ENCODE measurements at regions not wholly inside any gene's neighbourhood (a gene's known extent, or its start where the extent isn't known, plus 50 kb on each side); places are given as distances from the start of the nearest gene placed in this dataset.

DNA sequence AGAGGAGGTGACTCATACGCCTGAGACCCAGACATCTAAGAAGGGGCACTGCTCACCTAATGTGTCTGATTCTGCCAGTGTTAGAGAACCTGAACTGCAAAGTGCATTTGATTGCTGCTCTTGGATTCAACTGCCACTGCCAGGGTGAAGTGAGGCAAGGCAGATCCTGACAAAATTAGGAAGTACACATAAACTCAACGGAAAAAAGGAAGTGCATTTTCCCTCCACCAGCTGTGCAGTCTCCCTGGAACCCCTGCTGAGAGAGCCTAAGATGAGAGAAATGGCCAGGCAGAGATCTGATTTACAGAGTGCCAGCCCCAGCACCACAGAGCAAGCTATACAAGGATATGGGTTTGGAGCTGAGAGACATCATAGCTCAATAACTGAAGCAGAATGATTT lies 215.3 kb downstream of the SEC23A start:
- Histone ChIP-seq H3K36me3 (replicated peaks in 1 of 2; ENCODE audit: control insufficient read depth in 1 of 2, insufficient read depth in 2 of 2, low read length in 2 of 2) (no peaks in the 10 kb centered on the region), H4K20me1 (ENCODE audit: insufficient read depth, low read length) (no peaks in the 10 kb centered on the region), H3K27ac (ENCODE audit: extremely low read length, insufficient read depth, low read length) (no peak overlapping the region), H3K4me3 (replicated peaks in 1 of 3; ENCODE audit: insufficient read depth in 1 of 3, low read depth in 2 of 3, low read length in 3 of 3) (no peak overlapping the region), H3K9me3 (ENCODE audit: low read length) (no peaks in the 10 kb centered on the region), H3K4me1 (ENCODE audit: insufficient read depth, low read length) (peaks cover 17% of the 10 kb centered on the region), H3K79me2 (ENCODE audit: insufficient read depth, low read length) (no peaks in the 10 kb centered on the region), H3K9ac (ENCODE audit: insufficient read depth, low read depth, low read length) (no peak overlapping the region), H3K27me3 (ENCODE audit: control insufficient read depth in 1 of 2, insufficient read depth in 2 of 2, low read length in 2 of 2) (no peaks in the 10 kb centered on the region), H2AFZ (ENCODE audit: low read length) (no peak overlapping the region), H3K4me2 (ENCODE audit: low read depth, low read length) (no peak overlapping the region)
- POLR2A ChIA-PET, result no interaction called here
- CTCF ChIA-PET (ENCODE audit: low intra/inter-chr PET ratio, low total read pairs), result no interaction called here
- WGBS (ENCODE audit: low lambda C conversion rate), result 5% methylated on average over 2 of the region's 2 CpGs
- in situ Hi-C loops (cut with HindIII; ENCODE audit: extremely low pct_ligation_motif_present, low pct_unique_long_range_greater_than_20kb), result no loop called here
- FAIRE-seq (no peak), ATAC-seq (no peak), DNase-seq (ENCODE audit: low spot score) (no peak)
- intact Hi-C loops (cut with micrococcal nuclease; ENCODE audit: unreplicated experiment), result no loop called here
- BruUV-seq (replicated peaks), result no TSS peak
- TF ChIP-seq MED8 (CRISPR knock-in tag; IDR thresholded peaks at IDR 0.05; ENCODE audit: insufficient replicate concordance) (no peak), ZNF761 (CRISPR knock-in tag; conservative IDR thresholded peaks at IDR 0.05) (no peak), HHEX (CRISPR knock-in tag; IDR thresholded peaks at IDR 0.05) (no peak)
- TF ChIP-seq, protein P1, sequence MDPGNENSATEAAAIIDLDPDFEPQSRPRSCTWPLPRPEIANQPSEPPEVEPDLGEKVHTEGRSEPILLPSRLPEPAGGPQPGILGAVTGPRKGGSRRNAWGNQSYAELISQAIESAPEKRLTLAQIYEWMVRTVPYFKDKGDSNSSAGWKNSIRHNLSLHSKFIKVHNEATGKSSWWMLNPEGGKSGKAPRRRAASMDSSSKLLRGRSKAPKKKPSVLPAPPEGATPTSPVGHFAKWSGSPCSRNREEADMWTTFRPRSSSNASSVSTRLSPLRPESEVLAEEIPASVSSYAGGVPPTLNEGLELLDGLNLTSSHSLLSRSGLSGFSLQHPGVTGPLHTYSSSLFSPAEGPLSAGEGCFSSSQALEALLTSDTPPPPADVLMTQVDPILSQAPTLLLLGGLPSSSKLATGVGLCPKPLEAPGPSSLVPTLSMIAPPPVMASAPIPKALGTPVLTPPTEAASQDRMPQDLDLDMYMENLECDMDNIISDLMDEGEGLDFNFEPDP (CRISPR knock-in tag; conservative IDR thresholded peaks at IDR 0.05), result 0 out of 2 replicates have a peak, but pooled peaks have one; percentile 26
- TF ChIP-seq, protein P2, sequence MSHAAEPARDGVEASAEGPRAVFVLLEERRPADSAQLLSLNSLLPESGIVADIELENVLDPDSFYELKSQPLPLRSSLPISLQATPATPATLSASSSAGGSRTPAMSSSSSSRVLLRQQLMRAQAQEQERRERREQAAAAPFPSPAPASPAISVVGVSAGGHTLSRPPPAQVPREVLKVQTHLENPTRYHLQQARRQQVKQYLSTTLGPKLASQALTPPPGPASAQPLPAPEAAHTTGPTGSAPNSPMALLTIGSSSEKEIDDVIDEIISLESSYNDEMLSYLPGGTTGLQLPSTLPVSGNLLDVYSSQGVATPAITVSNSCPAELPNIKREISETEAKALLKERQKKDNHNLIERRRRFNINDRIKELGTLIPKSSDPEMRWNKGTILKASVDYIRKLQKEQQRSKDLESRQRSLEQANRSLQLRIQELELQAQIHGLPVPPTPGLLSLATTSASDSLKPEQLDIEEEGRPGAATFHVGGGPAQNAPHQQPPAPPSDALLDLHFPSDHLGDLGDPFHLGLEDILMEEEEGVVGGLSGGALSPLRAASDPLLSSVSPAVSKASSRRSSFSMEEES (CRISPR knock-in tag; IDR thresholded peaks at IDR 0.05), result no peak

GRCh38 chr14:38884109-38884508 lies 218.9 kb downstream of the SEC23A start:
- intact Hi-C loops (cut with micrococcal nuclease; ENCODE audit: unreplicated experiment) (no loop called here), in situ Hi-C loops (cut with HindIII; ENCODE audit: extremely low pct_ligation_motif_present, low pct_unique_long_range_greater_than_20kb) (no loop called here)
- ATAC-seq, result peak; percentile 75
- no peak for FAIRE-seq
- H3K4me1 ChIP-seq (ENCODE audit: insufficient read depth, low read length), result peaks cover 33% of the 10 kb centered on the region
- peak; percentile 42 for DNase-seq (ENCODE audit: low spot score)
- no peaks in the 10 kb centered on the region for H3K79me2 ChIP-seq (ENCODE audit: insufficient read depth, low read length)
- no peak overlapping the region for H2AFZ ChIP-seq (ENCODE audit: low read length)
- H3K9ac ChIP-seq (ENCODE audit: insufficient read depth, low read depth, low read length), result no peak overlapping the region
- H3K27ac ChIP-seq (ENCODE audit: extremely low read length, insufficient read depth, low read length), result no peak overlapping the region
- H3K4me3 ChIP-seq (replicated peaks in 1 of 3; ENCODE audit: insufficient read depth in 1 of 3, low read depth in 2 of 3, low read length in 3 of 3), result no peak overlapping the region
- no peaks in the 10 kb centered on the region for H3K27me3 ChIP-seq (ENCODE audit: control insufficient read depth in 1 of 2, insufficient read depth in 2 of 2, low read length in 2 of 2)
- CTCF ChIA-PET (ENCODE audit: low intra/inter-chr PET ratio, low total read pairs), result no interaction called here
- H3K9me3 ChIP-seq (ENCODE audit: low read length), result no peaks in the 10 kb centered on the region
- H3K4me2 ChIP-seq (ENCODE audit: low read depth, low read length), result no peak overlapping the region
- BruUV-seq (replicated peaks), result no TSS peak
- no peaks in the 10 kb centered on the region for H3K36me3 ChIP-seq (replicated peaks in 1 of 2; ENCODE audit: control insufficient read depth in 1 of 2, insufficient read depth in 2 of 2, low read length in 2 of 2)
- no peaks in the 10 kb centered on the region for H4K20me1 ChIP-seq (ENCODE audit: insufficient read depth, low read length)
- POLR2A ChIA-PET, result no interaction called here
- TF ChIP-seq ZNF224 (CRISPR knock-in tag; IDR thresholded peaks at IDR 0.05) (no peak), NCOA2 (CRISPR knock-in tag; IDR thresholded peaks at IDR 0.05) (no peak), SAP130 (CRISPR knock-in tag; IDR thresholded peaks at IDR 0.05; ENCODE audit: low read depth) (no peak), E2F5 (CRISPR knock-in tag; conservative IDR thresholded peaks at IDR 0.05) (no peak), RXRB (CRISPR knock-in tag; IDR thresholded peaks at IDR 0.05; ENCODE audit: borderline replicate concordance) (peak; percentile 61; the same call in 1 of the 2 replicates), HOXA5 (CRISPR knock-in tag; IDR thresholded peaks at IDR 0.05) (0 out of 2 replicates have a peak, but pooled peaks have one; percentile 60), ISL2 (CRISPR knock-in tag; IDR thresholded peaks at IDR 0.05) (no peak), ARHGAP35 (CRISPR knock-in tag; IDR thresholded peaks at IDR 0.05; ENCODE audit: borderline replicate concordance) (no peak), ZNF644 (CRISPR knock-in tag; IDR thresholded peaks at IDR 0.05; ENCODE audit: low read depth) (0 out of 2 replicates have a peak, but pooled peaks have one; percentile 43), FOXO1 (CRISPR knock-in tag; IDR thresholded peaks at IDR 0.05) (no peak)
- TF ChIP-seq, protein P3, sequence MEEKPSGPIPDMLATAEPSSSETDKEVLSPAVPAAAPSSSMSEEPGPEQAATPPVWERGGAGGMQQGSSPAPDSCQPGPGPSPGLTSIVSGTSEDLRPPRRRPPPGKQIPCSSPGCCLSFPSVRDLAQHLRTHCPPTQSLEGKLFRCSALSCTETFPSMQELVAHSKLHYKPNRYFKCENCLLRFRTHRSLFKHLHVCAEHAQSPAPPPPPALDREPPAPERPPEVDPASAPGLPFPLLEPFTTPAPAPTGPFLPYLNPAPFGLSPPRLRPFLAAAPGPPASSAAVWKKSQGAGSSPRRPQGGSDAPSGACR (CRISPR knock-in tag; IDR thresholded peaks at IDR 0.05), result no peak

Measured in HepG2 (cell line).